SK-N-SH (cell line): ENCODE measurements at regions not wholly inside any gene's neighbourhood (a gene's known extent, or its start where the extent isn't known, plus 50 kb on each side); places are given as distances from the start of the nearest gene placed in this dataset.

Source experiments
- CTCF ChIA-PET: fragments of 300-600, 350-600 bp; formaldehyde crosslinking; extraction: SDS; loops from one replicate; lab custom pipeline; 2021; lab: Yijun Ruan, JAX
- POLR2A ChIA-PET: fragments of 350-600 bp; sonication (Branson Sonifier 250); formaldehyde crosslinking; extraction: SDS; loops from one replicate; lab custom pipeline; 2020; ENCODE audit warnings: antibody characterized with exemption, inconsistent platforms; lab: Yijun Ruan, JAX
- DNase-seq: peaks from one replicate; pipeline ENCODE4 v3.0.0; 2012
- H2AFZ ChIP-seq: fragments of 200-600 bp; sonication (generic); 2 replicates; pipeline ENCODE4 v1.8.1; 2016; ENCODE audit warnings: antibody characterized with exemption, mild to moderate bottlenecking, low read depth
- H3F3A ChIP-seq: fragments of 200-600 bp; sonication (generic); replicated peaks from 2 replicates; pipeline ENCODE3; 2016; ENCODE audit warnings: antibody characterized with exemption, mild to moderate bottlenecking; ENCODE audit not compliant: insufficient read depth
- H3K27ac ChIP-seq, 2 experiments: fragments of 200-500 bp in 1 of 2; fragments of 200-600 bp in 1 of 2; sonication (Bioruptor generic) in 1 of 2; sonication (generic), shearing (Covaris generic) in 1 of 2; 2 replicates each; pipeline versions ENCODE4 v1.5.1 to v1.6.1; 2014 to 2016; ENCODE audit warnings: low read depth in 2 of 2, inconsistent platforms in 1 of 2, low read length in 1 of 2, mild to moderate bottlenecking in 1 of 2, mixed read lengths in 1 of 2
- H3K27me3 ChIP-seq: fragments of 200-600 bp; sonication (generic), shearing (Covaris generic); 2 replicates; pipeline ENCODE4 v1.6.1; 2016; ENCODE audit warnings: mixed run types; ENCODE audit not compliant: insufficient read depth
- H3K36me3 ChIP-seq, 2 experiments: fragments of 200-500 bp in 1 of 2; fragments of 200-600 bp in 1 of 2; sonication (Bioruptor generic) in 1 of 2; sonication (generic) in 1 of 2; replicated peaks in 1 of 2; 2 replicates each; pipeline versions ENCODE3 to v1.5.1; 2014 to 2016; ENCODE audit warnings: low read length in 1 of 2, mild to moderate bottlenecking in 1 of 2; ENCODE audit not compliant: insufficient read depth in 2 of 2, control insufficient read depth in 1 of 2
- H3K4me1 ChIP-seq, 2 experiments: fragments of 200-500 bp in 1 of 2; fragments of 200-600 bp in 1 of 2; sonication (Bioruptor generic) in 1 of 2; sonication (generic), shearing (Covaris generic) in 1 of 2; 2 replicates each; pipeline versions ENCODE4 v1.5.1 to v1.6.1; 2014 to 2016; ENCODE audit warnings: low read depth in 1 of 2, low read length in 1 of 2, mixed run types in 1 of 2; ENCODE audit not compliant: insufficient read depth in 2 of 2, control insufficient read depth in 1 of 2
- H3K4me2 ChIP-seq: fragments of 200-600 bp; sonication (generic), shearing (Covaris generic); 2 replicates; pipeline ENCODE4 v1.6.1; 2017; ENCODE audit warnings: mixed run types
- H3K4me3 ChIP-seq, 2 experiments: fragments of 200-500 bp in 1 of 2; fragments of 200-600 bp in 1 of 2; sonication (Bioruptor generic) in 1 of 2; sonication (generic), shearing (Covaris generic) in 1 of 2; 2 replicates each; pipeline versions ENCODE4 v1.5.1 to v1.8.1; 2014 to 2016; ENCODE audit warnings: low read depth in 2 of 2, inconsistent platforms in 1 of 2, low read length in 1 of 2, mild to moderate bottlenecking in 1 of 2, mixed read lengths in 1 of 2, moderate library complexity in 1 of 2
- H3K79me2 ChIP-seq: fragments of 200-600 bp; sonication (generic); 2 replicates; pipeline ENCODE4 v1.8.1; 2017; ENCODE audit warnings: mild to moderate bottlenecking; ENCODE audit not compliant: insufficient read depth
- H3K9ac ChIP-seq: fragments of 200-600 bp; sonication (generic); 2 replicates; pipeline ENCODE4 v1.6.1; 2017; ENCODE audit warnings: mixed run types
- H3K9me2 ChIP-seq: fragments of 200-600 bp; sonication (generic); 2 replicates; pipeline ENCODE4 v1.6.1; 2017; ENCODE audit warnings: mixed run types
- H3K9me3 ChIP-seq: fragments of 200-600 bp; sonication (generic); 2 replicates; pipeline ENCODE4 v1.6.1; 2017; ENCODE audit warnings: mixed run types, mild to moderate bottlenecking, moderate library complexity
- H4K20me1 ChIP-seq: fragments of 200-600 bp; sonication (generic); 2 replicates; pipeline ENCODE4 v1.6.1; 2017; ENCODE audit warnings: mild to moderate bottlenecking, mixed run types; ENCODE audit not compliant: insufficient read depth
- CTCF ChIP-seq: fragments of 200-600 bp; sonication (generic); IDR thresholded peaks from 2 replicates; pipeline ENCODE4 v1.6.1; 2017; ENCODE audit warnings: antibody characterized with exemption, mild to moderate bottlenecking, moderate library complexity
- EZH2phosphoT487 ChIP-seq: fragments of 200-600 bp; sonication (generic); IDR thresholded peaks from 2 replicates; pipeline ENCODE4 v1.6.1; 2017; ENCODE audit warnings: low read depth, mixed run types, mild to moderate bottlenecking, antibody characterized with exemption, moderate library complexity, borderline replicate concordance
- FOSL2 ChIP-seq: IDR thresholded peaks from 2 replicates; pipeline ENCODE4 v1.4.0; 2012; ENCODE audit warnings: low read depth, mild to moderate bottlenecking, moderate library complexity, borderline replicate concordance
- FOXM1 ChIP-seq: IDR thresholded peaks from 2 replicates; pipeline ENCODE4 v1.4.0; 2012; ENCODE audit warnings: low read depth, mild to moderate bottlenecking
- GATA2 ChIP-seq: sonication (generic); formaldehyde crosslinking; IDR thresholded peaks from 2 replicates; pipeline ENCODE4 v1.5.0; 2020; ENCODE audit warnings: mild to moderate bottlenecking, missing genetic modification reagents
- IRF3 ChIP-seq: fragments of 150-350 bp; IDR thresholded peaks from 2 replicates; pipeline ENCODE4 v1.6.1; 2016; ENCODE audit warnings: mild to moderate bottlenecking, low read depth, low read length
- JUND ChIP-seq: IDR thresholded peaks from 2 replicates; pipeline ENCODE4 v1.4.0; 2012
- MEF2A ChIP-seq: IDR thresholded peaks from 2 replicates; pipeline ENCODE4 v1.4.0; 2012; ENCODE audit warnings: low read depth, borderline replicate concordance
- NFIC ChIP-seq: IDR thresholded peaks from 2 replicates; pipeline ENCODE4 v1.4.0; 2012; ENCODE audit warnings: borderline replicate concordance
- NRF1 ChIP-seq: IDR thresholded peaks from 2 replicates; pipeline ENCODE4 v1.6.1; 2012; ENCODE audit warnings: low read depth, mild to moderate bottlenecking, low read length
- PBX3 ChIP-seq: IDR thresholded peaks from 2 replicates; pipeline ENCODE4; 2012
- POLR2AphosphoS5 ChIP-seq: IDR thresholded peaks from 2 replicates; pipeline ENCODE4 v1.6.1; 2012; ENCODE audit warnings: low read depth, low read length
- RAD21 ChIP-seq: IDR thresholded peaks from 2 replicates; pipeline ENCODE4 v1.6.1; 2012; ENCODE audit warnings: mild to moderate bottlenecking, low read length
- RCOR1 ChIP-seq: fragments of 150-350 bp; IDR thresholded peaks from 2 replicates; pipeline ENCODE4 v1.6.1; 2017; ENCODE audit warnings: antibody characterized with exemption, low read length
- RXRA ChIP-seq: IDR thresholded peaks from 2 replicates; pipeline ENCODE4 v1.4.0; 2012; ENCODE audit warnings: low read depth, mild to moderate bottlenecking, borderline replicate concordance
- SMC3 ChIP-seq: IDR thresholded peaks from 2 replicates; pipeline ENCODE4 v1.6.1; 2012; ENCODE audit warnings: low read depth, low read length, improper control_type of control experiment
- TAF1 ChIP-seq: IDR thresholded peaks from 2 replicates; pipeline ENCODE4 v1.6.1; 2012; ENCODE audit warnings: low read depth, mild to moderate bottlenecking, low read length, moderate library complexity, borderline replicate concordance
- TEAD4 ChIP-seq: IDR thresholded peaks from 2 replicates; pipeline ENCODE4 v1.4.0; 2012; ENCODE audit warnings: mild to moderate bottlenecking, borderline replicate concordance; ENCODE audit not compliant: insufficient read depth
- USF1 ChIP-seq: IDR thresholded peaks from 2 replicates; pipeline ENCODE4 v1.4.0; 2012; ENCODE audit warnings: low read depth, borderline replicate concordance
- YY1 ChIP-seq: IDR thresholded peaks from 2 replicates; pipeline ENCODE4 v1.4.0; 2012; ENCODE audit warnings: low read depth, mild to moderate bottlenecking
- ZBTB33 ChIP-seq: IDR thresholded peaks from 2 replicates; pipeline ENCODE4 v1.4.0; 2012; ENCODE audit warnings: low read depth, borderline replicate concordance
- WGBS: methylation state at CpG from one replicate; pipeline ENCODE4 v1.1.6; 2017; ENCODE audit warnings: low lambda C conversion rate; 5-methylcytosine and 5-hydroxymethylcytosine counted together

GRCh38 chr16:11447272-11447671 lies 102.0 kb downstream of the RMI2 start:
- H4K20me1 ChIP-seq: no peaks in the 10 kb centered on the region
- TF ChIP-seq RAD21: no peak
- no peak for TF ChIP-seq MEF2A
- TF ChIP-seq NRF1: no peak
- no peak for TF ChIP-seq USF1
- TF ChIP-seq RXRA: no peak
- no peak for TF ChIP-seq TAF1
- no peak for TF ChIP-seq FOXM1
- no peaks in the 10 kb centered on the region for H3K79me2 ChIP-seq
- no peak overlapping the region for H2AFZ ChIP-seq
- WGBS: 64% methylated on average over 7 of the region's 10 CpGs
- H3K27ac ChIP-seq: no peak overlapping the region
- H3K9me3 ChIP-seq: no peaks in the 10 kb centered on the region
- H3K9ac ChIP-seq: no peak overlapping the region
- no peak for DNase-seq
- H3K9me2 ChIP-seq: no peaks in the 10 kb centered on the region
- no peak overlapping the region for H3K4me3 ChIP-seq
- H3K36me3 ChIP-seq: no peaks in the 10 kb centered on the region
- H3K4me2 ChIP-seq: no peak overlapping the region
- no peaks in the 10 kb centered on the region for H3F3A ChIP-seq
- ChIA-PET POLR2A (no interaction called here), CTCF (interaction anchor here (0.7 kb wide), 1 partner anchor 9 kb away, joined by 3 read pairs; no protein-coding TSS in a partner anchor)
- H3K27me3 ChIP-seq: no peaks in the 10 kb centered on the region
- H3K4me1 ChIP-seq: peaks cover 0 to under 1% of the 10 kb centered on the region in 2 experiments; a peak in 1 of 4 replicates

GRCh38 chr16:11447836-11448235 lies 102.6 kb downstream of the RMI2 start:
- Histone ChIP-seq H3K79me2 (no peaks in the 10 kb centered on the region), H3K9me2 (no peaks in the 10 kb centered on the region), H3K9ac (no peak overlapping the region), H3K27me3 (no peaks in the 10 kb centered on the region), H3F3A (no peaks in the 10 kb centered on the region), H3K36me3 (no peaks in the 10 kb centered on the region), H3K9me3 (no peaks in the 10 kb centered on the region), H3K27ac (no peak overlapping the region), H4K20me1 (no peaks in the 10 kb centered on the region), H3K4me3 (no peak overlapping the region), H2AFZ (no peak overlapping the region), H3K4me1 (peaks cover 0 to 5% of the 10 kb centered on the region in 2 experiments; a peak in 1 of 4 replicates), H3K4me2 (no peak overlapping the region)
- CTCF ChIA-PET: interaction anchor here (0.7 kb wide), 1 partner anchor 10 kb away, joined by 3 read pairs; no protein-coding TSS in a partner anchor
- DNase-seq: no peak
- POLR2A ChIA-PET: no interaction called here
- 50% methylated on average over 4 of the region's 11 CpGs for WGBS
- TF ChIP-seq RAD21 (no peak), USF1 (no peak), GATA2 (CRISPR knock-in tag) (no peak), MEF2A (no peak), EZH2phosphoT487 (no peak), IRF3 (no peak), CTCF (no peak), ZBTB33 (no peak), FOSL2 (no peak), SMC3 (no peak), TEAD4 (no peak), NRF1 (no peak), RCOR1 (no peak), YY1 (no peak), POLR2AphosphoS5 (no peak), PBX3 (no peak), JUND (no peak), NFIC (no peak)
